ENCODE measurements at regions not wholly inside any gene's neighbourhood (a gene's known extent, or its start where the extent isn't known, plus 50 kb on each side); places are given as distances from the start of the nearest gene placed in this dataset.

DNA sequence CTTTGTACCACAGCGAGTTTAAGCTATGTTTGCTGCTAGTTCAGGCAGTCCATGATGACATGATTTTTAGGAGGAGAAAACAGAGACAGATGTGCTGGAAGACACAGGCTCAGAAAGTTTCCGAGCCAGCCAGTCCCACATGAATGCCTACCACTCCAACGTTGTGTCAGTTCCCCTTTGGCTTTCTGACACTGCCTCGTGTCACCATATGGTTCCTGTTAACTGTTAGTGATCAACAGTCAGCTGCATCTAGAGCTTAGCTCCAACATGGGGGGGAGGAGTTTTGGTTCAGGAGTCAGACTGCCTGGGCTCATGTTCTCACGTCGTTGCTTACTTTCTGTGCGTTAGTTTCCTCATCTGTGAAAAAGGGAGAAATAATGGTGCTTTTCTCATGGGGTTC lies 343.7 kb downstream of the MID1IP1 start (continued):
- TF ChIP-seq, protein P1, sequence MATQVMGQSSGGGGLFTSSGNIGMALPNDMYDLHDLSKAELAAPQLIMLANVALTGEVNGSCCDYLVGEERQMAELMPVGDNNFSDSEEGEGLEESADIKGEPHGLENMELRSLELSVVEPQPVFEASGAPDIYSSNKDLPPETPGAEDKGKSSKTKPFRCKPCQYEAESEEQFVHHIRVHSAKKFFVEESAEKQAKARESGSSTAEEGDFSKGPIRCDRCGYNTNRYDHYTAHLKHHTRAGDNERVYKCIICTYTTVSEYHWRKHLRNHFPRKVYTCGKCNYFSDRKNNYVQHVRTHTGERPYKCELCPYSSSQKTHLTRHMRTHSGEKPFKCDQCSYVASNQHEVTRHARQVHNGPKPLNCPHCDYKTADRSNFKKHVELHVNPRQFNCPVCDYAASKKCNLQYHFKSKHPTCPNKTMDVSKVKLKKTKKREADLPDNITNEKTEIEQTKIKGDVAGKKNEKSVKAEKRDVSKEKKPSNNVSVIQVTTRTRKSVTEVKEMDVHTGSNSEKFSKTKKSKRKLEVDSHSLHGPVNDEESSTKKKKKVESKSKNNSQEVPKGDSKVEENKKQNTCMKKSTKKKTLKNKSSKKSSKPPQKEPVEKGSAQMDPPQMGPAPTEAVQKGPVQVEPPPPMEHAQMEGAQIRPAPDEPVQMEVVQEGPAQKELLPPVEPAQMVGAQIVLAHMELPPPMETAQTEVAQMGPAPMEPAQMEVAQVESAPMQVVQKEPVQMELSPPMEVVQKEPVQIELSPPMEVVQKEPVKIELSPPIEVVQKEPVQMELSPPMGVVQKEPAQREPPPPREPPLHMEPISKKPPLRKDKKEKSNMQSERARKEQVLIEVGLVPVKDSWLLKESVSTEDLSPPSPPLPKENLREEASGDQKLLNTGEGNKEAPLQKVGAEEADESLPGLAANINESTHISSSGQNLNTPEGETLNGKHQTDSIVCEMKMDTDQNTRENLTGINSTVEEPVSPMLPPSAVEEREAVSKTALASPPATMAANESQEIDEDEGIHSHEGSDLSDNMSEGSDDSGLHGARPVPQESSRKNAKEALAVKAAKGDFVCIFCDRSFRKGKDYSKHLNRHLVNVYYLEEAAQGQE (IDR thresholded peaks at IDR 0.05; ENCODE audit: low read depth, low read length) = no peak
- TF ChIP-seq FOSL2 (IDR thresholded peaks at IDR 0.05; ENCODE audit: borderline replicate concordance, low read depth) = no peak

DNA sequence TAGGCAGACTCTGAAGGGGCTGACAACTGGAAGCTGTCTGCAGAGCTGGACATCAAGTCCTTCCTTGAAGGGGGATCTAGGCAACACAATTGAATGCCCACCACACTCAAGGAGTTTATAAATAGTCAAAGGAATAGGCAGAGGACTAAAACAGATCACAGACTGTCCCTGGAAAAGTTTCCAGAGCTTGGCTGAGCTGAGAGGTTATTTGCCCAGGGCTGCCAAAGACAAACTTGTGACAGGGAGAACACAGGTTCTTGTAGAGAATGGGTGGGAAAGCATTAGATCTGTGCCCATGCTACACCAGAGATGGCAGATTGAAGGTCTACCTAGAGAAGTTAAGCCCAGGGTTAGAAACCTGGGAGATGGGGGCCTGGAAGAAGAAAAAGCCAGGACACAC lies 344.6 kb downstream of the MID1IP1 start:
- no peaks in the 10 kb centered on the region; the same call in 1 of the 2 replicates for H3K27me3 ChIP-seq (ENCODE audit: insufficient read depth)
- H4K20me1 ChIP-seq (ENCODE audit: insufficient read depth) = no peaks in the 10 kb centered on the region
- H3K27ac ChIP-seq (ENCODE audit: low read depth in 2 of 2, low read length in 1 of 2) = no peak overlapping the region
- no peak for DNase-seq
- H2AFZ ChIP-seq (ENCODE audit: low read depth) = no peak overlapping the region
- no peaks in the 10 kb centered on the region; a peak in 1 of 4 replicates for H3K4me1 ChIP-seq (ENCODE audit: control insufficient read depth in 1 of 2, insufficient read depth in 2 of 2, low read depth in 1 of 2, low read length in 1 of 2)
- CTCF ChIA-PET = interaction anchor here (1.1 kb wide), 1 partner anchor 378 kb away, joined by 3 read pairs; no protein-coding TSS in a partner anchor
- POLR2A ChIA-PET = no interaction called here
- no peak overlapping the region for H3K9ac ChIP-seq
- no peak for TF ChIP-seq RCOR1 (IDR thresholded peaks at IDR 0.05; ENCODE audit: low read length)
- no peak for TF ChIP-seq MXI1 (IDR thresholded peaks at IDR 0.05; ENCODE audit: low read depth, low read length)
- no peak for TF ChIP-seq FOXM1 (IDR thresholded peaks at IDR 0.05; ENCODE audit: low read depth)
- no peak for TF ChIP-seq TEAD4 (IDR thresholded peaks at IDR 0.05; ENCODE audit: borderline replicate concordance, insufficient read depth)
- TF ChIP-seq, protein P2, sequence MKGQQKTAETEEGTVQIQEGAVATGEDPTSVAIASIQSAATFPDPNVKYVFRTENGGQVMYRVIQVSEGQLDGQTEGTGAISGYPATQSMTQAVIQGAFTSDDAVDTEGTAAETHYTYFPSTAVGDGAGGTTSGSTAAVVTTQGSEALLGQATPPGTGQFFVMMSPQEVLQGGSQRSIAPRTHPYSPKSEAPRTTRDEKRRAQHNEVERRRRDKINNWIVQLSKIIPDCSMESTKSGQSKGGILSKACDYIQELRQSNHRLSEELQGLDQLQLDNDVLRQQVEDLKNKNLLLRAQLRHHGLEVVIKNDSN (IDR thresholded peaks at IDR 0.05; ENCODE audit: borderline replicate concordance, low read depth) = no peak
- TF ChIP-seq, protein P3, sequence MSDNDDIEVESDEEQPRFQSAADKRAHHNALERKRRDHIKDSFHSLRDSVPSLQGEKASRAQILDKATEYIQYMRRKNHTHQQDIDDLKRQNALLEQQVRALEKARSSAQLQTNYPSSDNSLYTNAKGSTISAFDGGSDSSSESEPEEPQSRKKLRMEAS (IDR thresholded peaks at IDR 0.05; ENCODE audit: low read depth) = no peak
- TF ChIP-seq, protein P4, sequence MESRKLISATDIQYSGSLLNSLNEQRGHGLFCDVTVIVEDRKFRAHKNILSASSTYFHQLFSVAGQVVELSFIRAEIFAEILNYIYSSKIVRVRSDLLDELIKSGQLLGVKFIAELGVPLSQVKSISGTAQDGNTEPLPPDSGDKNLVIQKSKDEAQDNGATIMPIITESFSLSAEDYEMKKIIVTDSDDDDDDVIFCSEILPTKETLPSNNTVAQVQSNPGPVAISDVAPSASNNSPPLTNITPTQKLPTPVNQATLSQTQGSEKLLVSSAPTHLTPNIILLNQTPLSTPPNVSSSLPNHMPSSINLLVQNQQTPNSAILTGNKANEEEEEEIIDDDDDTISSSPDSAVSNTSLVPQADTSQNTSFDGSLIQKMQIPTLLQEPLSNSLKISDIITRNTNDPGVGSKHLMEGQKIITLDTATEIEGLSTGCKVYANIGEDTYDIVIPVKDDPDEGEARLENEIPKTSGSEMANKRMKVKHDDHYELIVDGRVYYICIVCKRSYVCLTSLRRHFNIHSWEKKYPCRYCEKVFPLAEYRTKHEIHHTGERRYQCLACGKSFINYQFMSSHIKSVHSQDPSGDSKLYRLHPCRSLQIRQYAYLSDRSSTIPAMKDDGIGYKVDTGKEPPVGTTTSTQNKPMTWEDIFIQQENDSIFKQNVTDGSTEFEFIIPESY (IDR thresholded peaks at IDR 0.05; ENCODE audit: borderline replicate concordance, low read depth) = no peak
- TF ChIP-seq YY1 (IDR thresholded peaks at IDR 0.05; ENCODE audit: low read depth) = no peak
- no peak for TF ChIP-seq RXRA (IDR thresholded peaks at IDR 0.05; ENCODE audit: borderline replicate concordance, low read depth)
- no peak for TF ChIP-seq MEF2A (IDR thresholded peaks at IDR 0.05; ENCODE audit: borderline replicate concordance, low read depth)
- no peak for TF ChIP-seq EZH2phosphoT487 (IDR thresholded peaks at IDR 0.05; ENCODE audit: borderline replicate concordance, low read depth)
- TF ChIP-seq, protein P5, sequence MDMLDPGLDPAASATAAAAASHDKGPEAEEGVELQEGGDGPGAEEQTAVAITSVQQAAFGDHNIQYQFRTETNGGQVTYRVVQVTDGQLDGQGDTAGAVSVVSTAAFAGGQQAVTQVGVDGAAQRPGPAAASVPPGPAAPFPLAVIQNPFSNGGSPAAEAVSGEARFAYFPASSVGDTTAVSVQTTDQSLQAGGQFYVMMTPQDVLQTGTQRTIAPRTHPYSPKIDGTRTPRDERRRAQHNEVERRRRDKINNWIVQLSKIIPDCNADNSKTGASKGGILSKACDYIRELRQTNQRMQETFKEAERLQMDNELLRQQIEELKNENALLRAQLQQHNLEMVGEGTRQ (IDR thresholded peaks at IDR 0.05; ENCODE audit: borderline replicate concordance, low read depth, low read length) = no peak
- TF ChIP-seq, protein P1 (IDR thresholded peaks at IDR 0.05; ENCODE audit: low read depth, low read length) = no peak
- no peak for TF ChIP-seq EP300 (IDR thresholded peaks at IDR 0.05; ENCODE audit: borderline replicate concordance in 1 of 2, low read depth in 1 of 2, low read length in 1 of 2)
- no peak for TF ChIP-seq GATA2 (CRISPR knock-in tag; IDR thresholded peaks at IDR 0.05)
- TF ChIP-seq JUND (IDR thresholded peaks at IDR 0.05) = no peak
- TF ChIP-seq POLR2AphosphoS5 (IDR thresholded peaks at IDR 0.05; ENCODE audit: low read depth, low read length) = no peak
- TF ChIP-seq NRF1 (IDR thresholded peaks at IDR 0.05; ENCODE audit: low read depth, low read length) = no peak
- no peaks in the 10 kb centered on the region for H3K9me2 ChIP-seq
- no peaks in the 10 kb centered on the region for H3K9me3 ChIP-seq
- no peaks in the 10 kb centered on the region for H3F3A ChIP-seq (replicated peaks; ENCODE audit: insufficient read depth)
- H3K4me3 ChIP-seq (ENCODE audit: low read depth in 2 of 2, low read length in 1 of 2) = no peak overlapping the region
- H3K4me2 ChIP-seq = no peak overlapping the region
- H3K79me2 ChIP-seq (ENCODE audit: insufficient read depth) = no peaks in the 10 kb centered on the region
- no peaks in the 10 kb centered on the region for H3K36me3 ChIP-seq (replicated peaks in 1 of 2; ENCODE audit: control insufficient read depth in 1 of 2, insufficient read depth in 2 of 2, low read length in 1 of 2)
